Kidney (tissue), 13 donors: ENCODE measurements at regions not wholly inside any gene's neighbourhood (a gene's known extent, or its start where the extent isn't known, plus 50 kb on each side); places are given as distances from the start of the nearest gene placed in this dataset.

ENCODE experiments used
- DNase-seq, 5 donors: peaks; one replicate each; pipeline ENCODE4 v3.0.0-alpha.2; 2013 to 2020
- FAIRE-seq: peaks from 2 replicates; lab custom pipeline; 2012; peaks lifted over from hg19 to GRCh38; lab: Jason Lieb, UNC
- H3K27ac ChIP-seq, 2 donors: one replicate each; pipeline ENCODE4 v1.7.0; 2013; ENCODE audit warnings: low read depth in 2 of 2, low read length in 2 of 2, inconsistent platforms in 1 of 2
- H3K27me3 ChIP-seq: one replicate; pipeline ENCODE4 v1.7.1; 2013; ENCODE audit warnings: low read length, inconsistent platforms; ENCODE audit not compliant: control insufficient read depth, insufficient read depth
- H3K36me3 ChIP-seq, 3 donors: one replicate each; pipeline versions ENCODE4 v1.7.0 to v1.7.1; 2013; ENCODE audit warnings: low read length in 3 of 3, control low read depth in 1 of 3, inconsistent platforms in 1 of 3; ENCODE audit not compliant: insufficient read depth in 3 of 3, control insufficient read depth in 2 of 3
- H3K4me1 ChIP-seq, 3 donors: one replicate each; pipeline versions ENCODE4 v1.7.0 to v1.7.1; 2013; ENCODE audit warnings: low read length in 3 of 3, inconsistent platforms in 1 of 3, low read depth in 1 of 3; ENCODE audit not compliant: control insufficient read depth in 2 of 3, insufficient read depth in 2 of 3
- H3K4me3 ChIP-seq, 3 donors: one replicate each; pipeline versions ENCODE4 v1.7.0 to v1.8.1; 2013; ENCODE audit warnings: low read length in 3 of 3, control low read depth in 1 of 3, inconsistent platforms in 1 of 3
- H3K9ac ChIP-seq, 3 donors: one replicate each; pipeline versions ENCODE4 v1.7.0 to v1.7.1; 2013; ENCODE audit warnings: low read length in 3 of 3, control low read depth in 1 of 3, inconsistent platforms in 1 of 3
- H3K9me3 ChIP-seq, 3 donors: one replicate each; pipeline versions ENCODE4 v1.7.0 to v1.7.1; 2013; ENCODE audit warnings: low read length in 3 of 3, control low read depth in 1 of 3, inconsistent platforms in 1 of 3; ENCODE audit not compliant: control insufficient read depth in 2 of 3, insufficient read depth in 1 of 3
- intact Hi-C: fragments of 100-400 bp; cut with DNase I; formaldehyde crosslinking; loops from one replicate; pipeline ENCODE4 v1.11.1; 2022
- TF ChIP-seq, protein P1 (sequence below): IDR thresholded peaks from 3 replicates; pipeline ENCODE4 v1.5.1; 2012; ENCODE audit warnings: mild to moderate bottlenecking, moderate library complexity, borderline replicate concordance; ENCODE audit not compliant: insufficient read depth; ENCODE audit errors: extremely low read depth
- donor health status: control.
- donor health status: control.
- donor health status: control.
- donor health status: control.
- donor health status: control.
- donor health status: DM: yes; HTN: yes; CAD: no.
- donor health status: Normal renal cell carcinoma (clear cell type).

DNA sequence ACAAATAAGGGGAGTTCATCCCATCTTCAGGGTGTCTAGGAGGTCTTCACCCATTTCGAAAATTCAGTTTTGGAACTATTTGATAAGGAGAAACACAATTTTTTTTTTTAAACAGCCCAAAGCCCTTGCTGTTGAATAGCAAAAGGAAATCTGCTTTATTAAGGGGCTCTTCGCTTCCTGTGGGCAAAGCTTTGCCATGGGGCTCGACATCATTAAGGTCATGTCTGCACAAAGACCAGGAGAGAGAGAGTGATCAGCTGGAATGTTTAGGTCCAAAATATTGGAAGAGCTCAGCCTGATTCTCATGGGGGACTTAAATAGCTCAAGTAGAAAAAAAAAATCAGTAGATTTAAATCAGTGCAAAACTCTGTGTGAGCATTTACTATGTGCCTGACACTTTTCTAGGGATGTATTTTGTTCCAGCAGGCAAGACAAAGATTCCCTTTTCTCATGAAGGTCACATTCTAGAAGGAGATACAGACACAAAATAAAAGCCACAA is 564.6 kb upstream of the KLF4 start:
- H3K9ac ChIP-seq: no peak overlapping the region
- no peaks in the 10 kb centered on the region for H3K4me1 ChIP-seq
- TF ChIP-seq, protein P1, sequence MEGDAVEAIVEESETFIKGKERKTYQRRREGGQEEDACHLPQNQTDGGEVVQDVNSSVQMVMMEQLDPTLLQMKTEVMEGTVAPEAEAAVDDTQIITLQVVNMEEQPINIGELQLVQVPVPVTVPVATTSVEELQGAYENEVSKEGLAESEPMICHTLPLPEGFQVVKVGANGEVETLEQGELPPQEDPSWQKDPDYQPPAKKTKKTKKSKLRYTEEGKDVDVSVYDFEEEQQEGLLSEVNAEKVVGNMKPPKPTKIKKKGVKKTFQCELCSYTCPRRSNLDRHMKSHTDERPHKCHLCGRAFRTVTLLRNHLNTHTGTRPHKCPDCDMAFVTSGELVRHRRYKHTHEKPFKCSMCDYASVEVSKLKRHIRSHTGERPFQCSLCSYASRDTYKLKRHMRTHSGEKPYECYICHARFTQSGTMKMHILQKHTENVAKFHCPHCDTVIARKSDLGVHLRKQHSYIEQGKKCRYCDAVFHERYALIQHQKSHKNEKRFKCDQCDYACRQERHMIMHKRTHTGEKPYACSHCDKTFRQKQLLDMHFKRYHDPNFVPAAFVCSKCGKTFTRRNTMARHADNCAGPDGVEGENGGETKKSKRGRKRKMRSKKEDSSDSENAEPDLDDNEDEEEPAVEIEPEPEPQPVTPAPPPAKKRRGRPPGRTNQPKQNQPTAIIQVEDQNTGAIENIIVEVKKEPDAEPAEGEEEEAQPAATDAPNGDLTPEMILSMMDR: no peak
- no peak overlapping the region for H3K4me3 ChIP-seq
- no peaks in the 10 kb centered on the region for H3K9me3 ChIP-seq
- no peak for FAIRE-seq
- no peak for DNase-seq
- H3K36me3 ChIP-seq: no peaks in the 10 kb centered on the region
- no peaks in the 10 kb centered on the region for H3K27me3 ChIP-seq
- H3K27ac ChIP-seq: no peak overlapping the region
- intact Hi-C loops: no loop called here

DNA sequence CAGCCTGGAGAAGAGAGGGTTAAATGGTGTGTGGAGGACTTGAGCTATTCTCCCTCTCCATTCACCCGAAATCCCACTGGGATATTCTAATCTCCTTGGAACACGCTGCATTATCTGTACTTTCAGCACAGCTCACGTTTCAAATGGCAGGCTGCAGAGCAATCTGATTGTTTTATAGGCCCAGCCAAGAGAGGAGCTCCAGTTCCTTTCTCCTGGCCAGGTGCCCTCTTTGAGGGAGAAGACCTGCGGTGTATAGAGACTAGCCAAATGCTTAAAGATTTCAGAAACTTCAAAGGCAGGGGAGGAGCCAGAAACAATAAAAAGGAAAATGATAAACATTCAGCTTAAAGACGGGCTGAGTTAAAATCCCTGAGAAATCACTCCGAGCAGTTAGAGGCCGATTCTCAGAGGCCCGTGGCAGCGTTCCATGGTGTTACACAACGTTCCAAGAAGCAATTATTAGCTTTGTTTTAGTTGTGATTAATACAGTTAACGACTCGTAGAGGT is 564.0 kb upstream of the KLF4 start:
- Histone ChIP-seq H3K9me3 (no peaks in the 10 kb centered on the region), H3K27me3 (no peaks in the 10 kb centered on the region), H3K36me3 (no peaks in the 10 kb centered on the region), H3K27ac (no peak overlapping the region), H3K4me3 (no peak overlapping the region), H3K9ac (no peak overlapping the region), H3K4me1 (no peaks in the 10 kb centered on the region)
- FAIRE-seq (no peak), DNase-seq (peak in 4 of 5 donors; percentile 35 to 77 (median 61))
- intact Hi-C loops: no loop called here
- TF ChIP-seq, protein P1: no peak

DNA sequence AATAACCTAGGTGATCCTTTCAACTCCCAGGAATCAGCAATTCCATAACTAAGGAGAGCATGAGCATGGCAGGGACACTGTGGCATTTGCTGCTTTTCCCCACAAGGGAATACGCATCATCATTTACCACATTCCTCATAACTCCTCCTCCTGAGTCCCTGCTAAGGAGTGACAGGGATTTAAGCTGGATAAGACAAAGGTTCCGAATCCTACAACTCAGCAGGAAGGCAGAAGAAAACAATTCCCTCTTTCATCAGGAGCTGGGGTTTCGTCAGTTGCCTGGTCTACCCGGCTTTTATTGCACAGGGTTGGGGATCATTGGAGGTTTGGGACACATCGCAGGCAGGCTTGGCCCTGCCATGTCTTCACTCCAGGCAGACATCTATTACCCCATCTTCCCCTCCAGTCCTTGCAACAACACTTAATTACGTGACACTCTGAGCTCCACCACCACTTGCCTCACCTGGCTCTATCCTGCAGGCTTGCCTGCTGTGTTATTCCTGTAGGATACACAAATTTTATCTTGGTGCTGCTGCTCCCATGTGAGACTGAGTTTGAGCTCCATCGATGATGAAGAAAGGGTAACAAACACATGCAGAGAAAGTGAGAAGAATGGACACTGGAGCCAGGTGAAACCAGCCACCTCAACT is 563.0 kb upstream of the KLF4 start:
- Histone ChIP-seq H3K4me1 (no peaks in the 10 kb centered on the region), H3K36me3 (no peaks in the 10 kb centered on the region), H3K9ac (no peak overlapping the region), H3K27me3 (no peaks in the 10 kb centered on the region), H3K9me3 (no peaks in the 10 kb centered on the region), H3K4me3 (no peak overlapping the region), H3K27ac (no peak overlapping the region)
- DNase-seq (no peak), FAIRE-seq (no peak)
- TF ChIP-seq, protein P1: no peak
- intact Hi-C loops: no loop called here

DNA sequence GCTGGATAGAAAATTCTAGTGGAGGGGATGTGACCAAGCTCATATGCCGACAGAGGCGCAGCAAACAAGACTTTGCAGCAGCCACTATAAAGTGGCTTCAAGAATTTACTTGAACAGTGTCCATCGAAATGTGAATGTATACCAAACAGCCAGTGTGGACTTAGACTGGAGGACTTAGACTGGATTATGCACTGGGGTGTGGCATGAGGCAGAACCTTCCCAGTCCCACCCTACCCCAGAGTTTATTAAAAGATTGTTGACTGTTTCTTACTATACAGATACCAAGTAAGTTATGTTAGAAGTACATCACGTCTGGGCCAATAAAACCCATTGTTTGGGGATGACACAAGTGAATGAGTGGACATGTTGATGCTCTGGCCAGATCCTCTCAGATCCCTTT is 561.3 kb upstream of the KLF4 start:
- H3K4me3 ChIP-seq: no peak overlapping the region
- H3K36me3 ChIP-seq: no peaks in the 10 kb centered on the region
- TF ChIP-seq, protein P1: no peak
- H3K9ac ChIP-seq: no peak overlapping the region
- no peak overlapping the region for H3K27ac ChIP-seq
- no peak for DNase-seq
- H3K9me3 ChIP-seq: no peaks in the 10 kb centered on the region
- no peak for FAIRE-seq
- intact Hi-C loops: no loop called here
- no peaks in the 10 kb centered on the region for H3K27me3 ChIP-seq
- H3K4me1 ChIP-seq: no peaks in the 10 kb centered on the region
